ENCODE measurements at regions not wholly inside any gene's neighbourhood (a gene's known extent, or its start where the extent isn't known, plus 50 kb on each side); places are given as distances from the start of the nearest gene placed in this dataset.

DNA sequence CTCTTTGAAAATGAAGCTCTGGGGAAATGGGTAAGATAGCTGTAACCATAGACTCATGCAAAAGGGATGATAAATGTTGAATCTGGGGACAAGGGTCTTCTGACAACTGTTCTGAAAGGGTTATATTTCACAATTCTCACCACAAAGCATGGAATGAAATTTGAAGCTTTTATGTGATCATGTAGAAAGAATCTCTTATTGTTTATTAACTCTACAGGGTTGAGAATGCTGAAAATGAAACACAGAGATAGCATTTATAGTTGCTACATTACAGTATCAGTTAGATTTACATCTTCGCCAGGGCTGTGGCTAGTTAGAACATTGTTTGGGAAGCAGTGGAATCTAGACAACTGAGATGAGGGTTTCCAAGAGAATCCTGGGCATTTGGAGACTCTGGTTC is 97.4 kb upstream of the LHCGR start:
- TF ChIP-seq, protein P1, sequence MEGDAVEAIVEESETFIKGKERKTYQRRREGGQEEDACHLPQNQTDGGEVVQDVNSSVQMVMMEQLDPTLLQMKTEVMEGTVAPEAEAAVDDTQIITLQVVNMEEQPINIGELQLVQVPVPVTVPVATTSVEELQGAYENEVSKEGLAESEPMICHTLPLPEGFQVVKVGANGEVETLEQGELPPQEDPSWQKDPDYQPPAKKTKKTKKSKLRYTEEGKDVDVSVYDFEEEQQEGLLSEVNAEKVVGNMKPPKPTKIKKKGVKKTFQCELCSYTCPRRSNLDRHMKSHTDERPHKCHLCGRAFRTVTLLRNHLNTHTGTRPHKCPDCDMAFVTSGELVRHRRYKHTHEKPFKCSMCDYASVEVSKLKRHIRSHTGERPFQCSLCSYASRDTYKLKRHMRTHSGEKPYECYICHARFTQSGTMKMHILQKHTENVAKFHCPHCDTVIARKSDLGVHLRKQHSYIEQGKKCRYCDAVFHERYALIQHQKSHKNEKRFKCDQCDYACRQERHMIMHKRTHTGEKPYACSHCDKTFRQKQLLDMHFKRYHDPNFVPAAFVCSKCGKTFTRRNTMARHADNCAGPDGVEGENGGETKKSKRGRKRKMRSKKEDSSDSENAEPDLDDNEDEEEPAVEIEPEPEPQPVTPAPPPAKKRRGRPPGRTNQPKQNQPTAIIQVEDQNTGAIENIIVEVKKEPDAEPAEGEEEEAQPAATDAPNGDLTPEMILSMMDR (IDR thresholded peaks at IDR 0.05; ENCODE audit: unreplicated experiment), result no peak
- no peak for DNase-seq (ENCODE audit: unreplicated experiment)
- H3K4me1 Mint-ChIP-seq (ENCODE audit: insufficient read depth, unreplicated experiment), result peaks cover 33% of the 10 kb centered on the region
- BruUV-seq (replicated peaks), result no TSS peak
- no peaks in the 10 kb centered on the region for H3K27me3 Mint-ChIP-seq (ENCODE audit: insufficient read depth, unreplicated experiment)
- no peaks in the 10 kb centered on the region for H3K36me3 Mint-ChIP-seq (ENCODE audit: insufficient read depth, unreplicated experiment)
- ChIA-PET POLR2A (interaction anchor here (0.6 to 0.7 kb wide), 2 partner anchors 12 to 137 kb away, joined by 3 read pairs; no protein-coding TSS in a partner anchor), CTCF (no interaction called here)
- no peak overlapping the region for H3K27ac Mint-ChIP-seq (ENCODE audit: low read depth, unreplicated experiment)
- intact Hi-C loops (cut with micrococcal nuclease), result no loop called here
- H3K9me3 Mint-ChIP-seq (ENCODE audit: unreplicated experiment), result no peaks in the 10 kb centered on the region
- no peak overlapping the region for H3K4me3 Mint-ChIP-seq (ENCODE audit: unreplicated experiment)

DNA sequence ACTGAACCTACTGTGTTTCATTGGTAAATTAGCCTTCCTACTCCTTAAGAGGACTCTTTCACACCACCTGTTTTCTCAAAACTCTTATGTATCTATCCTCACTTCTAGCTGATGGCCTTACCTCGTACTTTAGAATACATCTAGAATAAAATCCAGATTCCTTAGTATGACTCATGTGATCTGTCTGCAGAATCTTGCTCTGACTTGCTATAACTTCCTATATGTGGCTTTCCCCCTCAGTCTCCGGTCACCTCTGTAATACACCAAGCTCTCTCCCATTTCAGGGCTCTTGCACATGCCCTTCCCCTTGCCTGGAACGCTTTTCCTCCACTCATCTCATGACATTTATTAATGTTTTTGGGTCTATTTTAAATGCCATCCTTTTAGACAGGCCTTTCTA is 95.6 kb upstream of the LHCGR start:
- ChIA-PET CTCF (interaction anchor here (0.6 to 2.1 kb wide), 3 partner anchors 10 to 251 kb away, joined by 3 to 9 read pairs (median 3); no protein-coding TSS in a partner anchor), POLR2A (no interaction called here)
- Mint-ChIP-seq H3K4me1 (ENCODE audit: insufficient read depth, unreplicated experiment) (peaks cover 36% of the 10 kb centered on the region), H3K9me3 (ENCODE audit: unreplicated experiment) (no peaks in the 10 kb centered on the region), H3K27me3 (ENCODE audit: insufficient read depth, unreplicated experiment) (no peaks in the 10 kb centered on the region), H3K27ac (ENCODE audit: low read depth, unreplicated experiment) (peak overlapping the region; percentile 18), H3K36me3 (ENCODE audit: insufficient read depth, unreplicated experiment) (no peaks in the 10 kb centered on the region), H3K4me3 (ENCODE audit: unreplicated experiment) (no peak overlapping the region)
- peak; percentile 55 for DNase-seq (ENCODE audit: unreplicated experiment)
- TF ChIP-seq, protein P1 (IDR thresholded peaks at IDR 0.05; ENCODE audit: unreplicated experiment), result no peak
- no TSS peak for BruUV-seq (replicated peaks)
- intact Hi-C loops (cut with micrococcal nuclease), result no loop called here

DNA sequence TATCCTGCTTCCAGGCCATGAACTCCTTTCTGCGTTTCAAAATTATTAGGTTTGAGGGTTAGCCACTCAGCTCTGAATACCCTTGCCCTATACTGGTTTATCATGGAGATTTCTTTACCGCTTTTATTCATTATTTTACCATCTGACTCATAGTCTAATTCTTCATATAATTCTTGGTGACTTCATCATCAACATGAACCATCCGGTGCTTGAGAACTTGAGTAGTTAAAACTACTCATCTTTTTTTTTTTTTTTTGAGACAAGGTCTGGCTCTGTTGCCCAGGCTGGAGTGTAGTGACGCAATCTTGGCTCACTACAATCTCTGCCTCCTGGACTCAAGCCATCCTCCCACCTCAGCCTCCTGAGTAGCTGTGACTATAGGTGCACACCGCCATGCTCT is 94.2 kb upstream of the LHCGR start:
- H3K36me3 Mint-ChIP-seq (ENCODE audit: insufficient read depth, unreplicated experiment), result no peaks in the 10 kb centered on the region
- CTCF ChIA-PET, result interaction anchor here (0.7 to 2.1 kb wide), 2 partner anchors 16 to 249 kb away, joined by 3 to 9 read pairs; no protein-coding TSS in a partner anchor
- peaks cover 47% of the 10 kb centered on the region for H3K4me1 Mint-ChIP-seq (ENCODE audit: insufficient read depth, unreplicated experiment)
- H3K9me3 Mint-ChIP-seq (ENCODE audit: unreplicated experiment), result no peaks in the 10 kb centered on the region
- peak overlapping the region; percentile 58 for H3K27ac Mint-ChIP-seq (ENCODE audit: low read depth, unreplicated experiment)
- H3K27me3 Mint-ChIP-seq (ENCODE audit: insufficient read depth, unreplicated experiment), result no peaks in the 10 kb centered on the region
- no peak overlapping the region for H3K4me3 Mint-ChIP-seq (ENCODE audit: unreplicated experiment)
- intact Hi-C loops (cut with micrococcal nuclease), result no loop called here
- no TSS peak for BruUV-seq (replicated peaks)
- TF ChIP-seq, protein P1 (IDR thresholded peaks at IDR 0.05; ENCODE audit: unreplicated experiment), result no peak
- POLR2A ChIA-PET, result no interaction called here
- DNase-seq (ENCODE audit: unreplicated experiment), result peak; percentile 75

DNA sequence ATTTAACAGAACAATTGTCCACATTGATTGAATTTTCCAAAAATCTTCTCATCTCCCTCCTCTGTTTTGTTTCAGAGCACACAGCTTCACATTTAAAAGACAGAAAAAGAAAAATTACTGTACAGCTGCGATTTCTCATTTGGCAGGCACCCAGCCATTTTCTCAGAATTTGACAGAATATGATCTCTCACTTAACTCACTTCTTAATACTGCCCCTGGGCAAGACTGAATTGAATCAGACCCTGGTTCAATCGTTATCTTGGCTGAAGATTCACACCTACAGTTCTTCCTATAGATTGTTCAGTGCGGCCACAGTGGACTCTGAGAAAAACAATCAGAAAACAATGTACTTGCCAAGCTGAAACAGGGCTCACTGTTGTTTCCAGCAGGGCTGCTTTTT is 90.2 kb upstream of the LHCGR start:
- H3K27ac Mint-ChIP-seq (ENCODE audit: low read depth, unreplicated experiment), result no peak overlapping the region
- DNase-seq (ENCODE audit: unreplicated experiment), result no peak
- TF ChIP-seq, protein P1 (IDR thresholded peaks at IDR 0.05; ENCODE audit: unreplicated experiment), result no peak
- H3K4me1 Mint-ChIP-seq (ENCODE audit: insufficient read depth, unreplicated experiment), result peaks cover 34% of the 10 kb centered on the region
- no peak overlapping the region for H3K4me3 Mint-ChIP-seq (ENCODE audit: unreplicated experiment)
- H3K9me3 Mint-ChIP-seq (ENCODE audit: unreplicated experiment), result peaks cover 8% of the 10 kb centered on the region
- BruUV-seq (replicated peaks), result no TSS peak
- intact Hi-C loops (cut with micrococcal nuclease), result no loop called here
- H3K36me3 Mint-ChIP-seq (ENCODE audit: insufficient read depth, unreplicated experiment), result no peaks in the 10 kb centered on the region
- ChIA-PET CTCF (no interaction called here), POLR2A (interaction anchor here (0.7 kb wide), 1 partner anchor 148 kb away, joined by 3 read pairs; no protein-coding TSS in a partner anchor)
- H3K27me3 Mint-ChIP-seq (ENCODE audit: insufficient read depth, unreplicated experiment), result no peaks in the 10 kb centered on the region

Measured in MCF 10A (cell line).